Epidermal melanocyte (primary cell): ENCODE measurements at regions not wholly inside any gene's neighbourhood (a gene's known extent, or its start where the extent isn't known, plus 50 kb on each side); places are given as distances from the start of the nearest gene placed in this dataset.

Experiments used
- DNase-seq: peaks from one replicate; pipeline ENCODE4 v3.0.0; 2011; ENCODE audit warnings: low spot score; ENCODE audit not compliant: insufficient read length

- DNase-seq, result no peak
Observed at GRCh38 chr14:22513066-22513812, 75.8 kb downstream of the DAD1 start.

- no peak for DNase-seq
Observed at GRCh38 chr14:22512106-22512814, 76.8 kb downstream of the DAD1 start.

- DNase-seq, result no peak
Observed at GRCh38 chr14:22510527-22511110, 78.4 kb downstream of the DAD1 start.

GRCh38 chr14:22509751-22510300, 79.2 kb downstream of the DAD1 start:
- no peak for DNase-seq

DNA sequence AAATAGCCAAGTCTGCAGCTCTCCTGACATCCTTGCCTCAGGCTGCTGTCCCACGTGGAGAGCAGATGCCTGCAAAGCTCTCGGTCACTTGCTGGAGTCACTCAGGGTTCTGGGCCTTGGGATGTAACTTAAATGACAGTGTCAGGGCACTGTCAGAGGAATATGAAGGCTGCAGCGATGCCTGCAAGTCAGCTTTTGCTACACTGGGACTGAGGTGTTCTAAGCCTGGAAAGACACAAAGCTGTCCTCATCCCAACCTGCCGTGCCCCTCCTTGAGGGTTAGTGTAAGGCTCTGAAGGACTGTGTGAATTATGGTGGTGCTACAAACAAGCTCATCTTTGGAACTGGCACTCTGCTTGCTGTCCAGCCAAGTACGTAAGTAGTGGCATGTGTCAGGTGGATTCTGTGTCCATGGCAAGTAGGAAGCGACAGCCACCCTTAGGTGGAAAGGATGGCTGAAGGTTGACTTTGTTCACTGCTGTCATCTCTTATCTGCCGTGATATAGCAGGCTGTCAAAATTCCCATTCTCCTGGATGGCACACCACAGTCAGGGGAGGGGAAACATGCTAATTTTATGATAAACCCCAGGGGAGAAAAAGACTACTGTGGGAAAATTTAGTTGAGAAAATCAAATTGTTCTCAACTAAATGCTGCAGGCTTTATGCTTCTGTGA, 79.9 kb downstream of the DAD1 start:
- DNase-seq, result no peak

DNA sequence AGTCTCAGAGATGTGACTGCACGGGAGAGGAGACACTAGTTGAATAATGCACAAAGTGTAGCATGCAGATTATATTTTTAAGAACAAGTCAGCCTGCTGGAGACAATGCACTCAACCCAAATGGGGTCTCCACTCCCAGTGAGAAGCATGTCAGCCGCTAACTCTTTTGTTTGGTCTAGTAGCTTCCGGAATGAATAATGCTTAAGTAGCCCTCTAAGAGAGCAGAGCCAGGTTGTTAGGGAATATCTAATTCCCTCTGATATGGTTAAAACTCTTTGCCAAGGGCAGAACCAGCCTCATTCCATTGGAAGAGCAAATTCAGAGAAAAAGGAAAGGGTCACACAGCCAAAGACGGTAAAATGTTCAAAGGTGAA, 80.4 kb downstream of the DAD1 start:
- DNase-seq, result no peak

DNA sequence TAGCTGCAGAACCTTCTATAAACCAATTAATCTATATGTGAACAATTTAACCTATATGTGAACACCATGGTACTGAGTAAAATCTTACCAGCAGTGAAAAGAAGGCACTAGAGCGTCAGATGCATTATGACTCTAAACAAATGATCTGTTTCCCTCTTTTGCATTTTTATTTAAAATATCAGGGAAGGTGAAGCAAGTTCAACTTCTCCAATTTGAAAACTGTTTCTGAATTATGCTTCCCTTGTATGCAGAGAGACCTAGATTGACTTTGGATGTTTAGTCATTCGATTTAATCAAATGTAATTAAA, 80.9 kb downstream of the DAD1 start:
- DNase-seq, result no peak

GRCh38 chr14:22506778-22507351, 82.2 kb downstream of the DAD1 start:
- DNase-seq, result no peak

DNA sequence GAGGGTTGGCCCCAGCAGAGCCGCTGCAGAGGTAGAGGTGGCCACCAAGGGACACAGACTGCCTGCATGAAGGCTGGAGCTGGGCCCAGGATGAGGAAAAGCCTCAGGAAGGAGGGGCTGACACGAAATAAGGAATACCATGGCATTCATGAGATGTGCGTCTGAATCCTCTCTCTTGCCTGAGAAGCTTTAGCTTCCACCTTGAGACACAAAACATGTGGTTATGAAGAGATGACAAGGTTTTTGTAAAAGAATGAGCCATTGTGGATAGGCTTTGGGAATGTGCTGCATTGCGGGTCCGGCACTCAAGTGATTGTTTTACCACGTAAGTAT, 82.7 kb downstream of the DAD1 start:
- DNase-seq, result no peak

DNA sequence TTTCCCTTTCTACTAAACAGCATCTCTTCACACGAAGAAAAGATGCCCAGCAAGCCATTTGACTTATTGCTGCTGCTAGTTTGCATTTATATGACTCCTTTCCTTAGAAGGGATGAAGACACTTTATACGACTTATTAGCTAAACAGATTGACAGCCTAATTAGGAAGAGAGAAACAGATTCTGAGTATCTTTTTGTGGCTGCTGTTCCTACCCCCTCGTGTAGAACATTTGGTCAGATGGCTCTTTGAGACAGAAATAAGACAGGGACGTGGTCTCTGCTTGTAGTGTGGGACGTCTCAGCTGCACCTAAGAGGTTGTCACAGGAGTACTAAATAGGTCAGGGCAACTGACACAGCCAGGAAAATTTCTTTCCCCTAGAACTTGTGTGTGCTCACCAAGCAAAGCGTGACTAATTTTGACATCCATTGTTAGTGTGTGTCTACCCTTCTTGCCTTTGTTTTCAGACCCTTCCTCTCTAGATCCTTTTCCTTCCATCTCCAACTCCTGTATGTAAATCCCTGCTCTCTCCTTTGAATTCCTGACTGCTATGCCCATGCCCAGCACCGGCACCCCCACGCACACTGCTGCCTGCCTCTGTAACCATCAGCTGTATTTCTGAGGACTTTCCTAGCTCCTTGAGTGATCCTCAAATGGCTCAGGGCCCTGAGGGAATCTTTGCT, 83.2 kb downstream of the DAD1 start:
- no peak for DNase-seq

- DNase-seq, result no peak
Observed at GRCh38 chr14:22505309-22505696, 83.7 kb downstream of the DAD1 start.

- no peak for DNase-seq
Observed at GRCh38 chr14:22502551-22502950, 86.5 kb downstream of the DAD1 start.

GRCh38 chr14:22502007-22502406, 87.0 kb downstream of the DAD1 start:
- DNase-seq, result no peak

- DNase-seq, result no peak
Observed at GRCh38 chr14:22500954-22501726, 87.9 kb downstream of the DAD1 start.

DNA sequence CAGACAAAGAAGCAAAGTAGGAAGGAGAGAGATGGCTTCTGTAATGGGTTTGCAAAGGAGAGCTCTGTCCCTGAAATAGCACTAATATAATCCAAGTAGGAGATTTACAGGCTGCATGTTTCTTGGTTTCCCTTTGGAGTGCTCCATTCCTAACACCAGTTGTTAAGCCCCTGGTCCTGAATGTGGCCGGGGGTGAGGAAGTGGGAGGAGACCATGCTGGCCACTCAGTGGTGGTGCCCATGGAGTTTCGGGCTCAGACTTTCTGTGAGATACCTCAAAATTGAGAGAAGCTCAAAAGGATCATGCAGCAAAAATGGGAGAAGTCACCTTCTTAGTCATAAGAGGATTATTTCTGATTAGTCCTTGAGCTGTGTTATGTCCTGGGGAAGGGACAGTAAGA, 88.5 kb downstream of the DAD1 start:
- no peak for DNase-seq

DNA sequence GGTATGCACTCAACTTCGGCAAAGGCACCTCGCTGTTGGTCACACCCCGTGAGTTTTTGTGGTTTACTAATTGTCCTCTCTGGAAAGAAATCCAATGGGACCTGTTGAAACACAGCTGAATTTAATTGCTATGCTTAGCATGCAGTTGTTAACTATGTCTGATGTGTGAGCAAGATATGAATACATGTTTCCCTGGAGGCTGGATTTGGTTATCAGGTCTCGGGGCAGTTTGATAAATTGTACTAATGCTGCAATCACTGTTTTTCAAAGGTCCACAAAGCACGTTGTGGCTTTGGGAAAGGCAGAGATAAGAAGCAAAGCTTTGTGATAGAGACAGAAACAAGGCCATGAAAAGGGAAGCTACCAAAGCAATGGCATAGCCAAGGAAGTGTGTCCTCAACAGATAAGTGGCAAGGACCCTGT, 91.3 kb downstream of the DAD1 start:
- no peak for DNase-seq

- no peak for DNase-seq
Observed at GRCh38 chr14:22497144-22497423, 91.9 kb downstream of the DAD1 start.

DNA sequence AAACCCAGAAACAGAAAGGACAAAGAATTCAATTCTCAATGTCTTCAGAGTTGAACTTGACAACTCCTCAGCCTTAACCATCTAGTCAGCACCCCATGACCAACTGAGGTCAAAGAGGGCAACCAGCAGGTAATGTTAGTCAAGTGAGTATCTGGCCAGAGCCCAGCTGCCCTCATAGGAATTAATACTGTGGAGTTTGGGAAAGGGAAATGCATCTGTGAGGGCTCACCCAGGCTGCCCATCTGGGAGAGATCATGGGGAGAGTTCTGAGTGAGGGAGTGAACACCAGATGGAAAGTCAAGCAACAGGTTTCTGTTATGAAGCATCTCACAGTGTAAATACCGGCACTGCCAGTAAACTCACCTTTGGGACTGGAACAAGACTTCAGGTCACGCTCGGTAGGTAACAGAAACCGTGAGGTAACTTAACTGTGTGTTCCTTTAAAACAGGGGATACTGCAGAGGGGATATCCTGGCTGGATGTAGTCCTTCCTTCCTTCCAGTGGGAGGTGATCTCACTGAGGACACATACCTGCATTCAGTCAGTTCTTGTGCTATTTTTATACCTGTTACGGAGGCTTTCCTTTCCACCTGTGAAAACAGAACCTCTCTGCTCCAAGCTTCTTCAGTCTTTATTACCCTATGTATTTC, 94.4 kb downstream of the DAD1 start:
- no peak for DNase-seq

DNA sequence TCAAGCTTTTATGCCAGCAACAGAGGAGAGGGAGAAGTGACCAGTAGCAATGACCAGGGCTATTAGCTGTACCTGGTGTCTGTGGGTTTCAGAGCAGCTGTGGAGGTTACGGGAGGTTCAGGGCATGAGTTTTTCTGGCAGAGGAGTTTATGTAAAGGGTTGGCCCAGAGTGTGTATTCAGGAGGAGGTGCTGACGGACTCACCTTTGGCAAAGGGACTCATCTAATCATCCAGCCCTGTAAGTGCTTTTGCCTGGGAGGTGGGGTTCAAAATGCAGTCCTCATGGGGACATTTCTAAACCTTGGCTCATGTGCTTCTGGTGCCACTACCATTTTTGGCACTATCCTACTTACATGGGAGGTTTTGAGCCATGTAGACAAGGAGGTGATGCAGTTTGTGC, 95.3 kb downstream of the DAD1 start:
- no peak for DNase-seq
